Kidney (tissue), 13 donors: ENCODE measurements at regions not wholly inside any gene's neighbourhood (a gene's known extent, or its start where the extent isn't known, plus 50 kb on each side); places are given as distances from the start of the nearest gene placed in this dataset.

Experiments
- DNase-seq, 5 donors: peaks; one replicate each; pipeline ENCODE4 v3.0.0-alpha.2; 2013 to 2020
- FAIRE-seq: peaks from 2 replicates; lab custom pipeline; 2012; peaks lifted over from hg19 to GRCh38; lab: Jason Lieb, UNC
- H3K27ac ChIP-seq, 2 donors: one replicate each; pipeline ENCODE4 v1.7.0; 2013; ENCODE audit warnings: low read depth in 2 of 2, low read length in 2 of 2, inconsistent platforms in 1 of 2
- H3K27me3 ChIP-seq: one replicate; pipeline ENCODE4 v1.7.1; 2013; ENCODE audit warnings: low read length, inconsistent platforms; ENCODE audit not compliant: control insufficient read depth, insufficient read depth
- H3K36me3 ChIP-seq, 3 donors: one replicate each; pipeline versions ENCODE4 v1.7.0 to v1.7.1; 2013; ENCODE audit warnings: low read length in 3 of 3, control low read depth in 1 of 3, inconsistent platforms in 1 of 3; ENCODE audit not compliant: insufficient read depth in 3 of 3, control insufficient read depth in 2 of 3
- H3K4me1 ChIP-seq, 3 donors: one replicate each; pipeline versions ENCODE4 v1.7.0 to v1.7.1; 2013; ENCODE audit warnings: low read length in 3 of 3, inconsistent platforms in 1 of 3, low read depth in 1 of 3; ENCODE audit not compliant: control insufficient read depth in 2 of 3, insufficient read depth in 2 of 3
- H3K4me3 ChIP-seq, 3 donors: one replicate each; pipeline versions ENCODE4 v1.7.0 to v1.8.1; 2013; ENCODE audit warnings: low read length in 3 of 3, control low read depth in 1 of 3, inconsistent platforms in 1 of 3
- H3K9ac ChIP-seq, 3 donors: one replicate each; pipeline versions ENCODE4 v1.7.0 to v1.7.1; 2013; ENCODE audit warnings: low read length in 3 of 3, control low read depth in 1 of 3, inconsistent platforms in 1 of 3
- H3K9me3 ChIP-seq, 3 donors: one replicate each; pipeline versions ENCODE4 v1.7.0 to v1.7.1; 2013; ENCODE audit warnings: low read length in 3 of 3, control low read depth in 1 of 3, inconsistent platforms in 1 of 3; ENCODE audit not compliant: control insufficient read depth in 2 of 3, insufficient read depth in 1 of 3
- CTCF ChIP-seq: IDR thresholded peaks from 3 replicates; pipeline ENCODE4 v1.5.1; 2012; ENCODE audit warnings: mild to moderate bottlenecking, moderate library complexity, borderline replicate concordance; ENCODE audit not compliant: insufficient read depth; ENCODE audit errors: extremely low read depth
- intact Hi-C: fragments of 100-400 bp; cut with DNase I; formaldehyde crosslinking; loops from one replicate; pipeline ENCODE4 v1.11.1; 2022
- donor health status: control.
- donor health status: control.
- donor health status: control.
- donor health status: control.
- donor health status: control.
- donor health status: DM: yes; HTN: yes; CAD: no.
- donor health status: Normal renal cell carcinoma (clear cell type).

- Histone ChIP-seq H3K27ac (no peak overlapping the region), H3K36me3 (no peaks in the 10 kb centered on the region), H3K9me3 (no peaks in the 10 kb centered on the region), H3K4me1 (no peaks in the 10 kb centered on the region), H3K9ac (no peak overlapping the region), H3K4me3 (no peak overlapping the region), H3K27me3 (no peaks in the 10 kb centered on the region)
- no peak for TF ChIP-seq CTCF
- DNase-seq (no peak), FAIRE-seq (no peak)
- intact Hi-C loops: no loop called here
Observed at GRCh38 chr2:41662461-41662860, 385.4 kb upstream of the PKDCC start.

- FAIRE-seq (no peak), DNase-seq (no peak)
- Histone ChIP-seq H3K4me1 (no peaks in the 10 kb centered on the region), H3K4me3 (no peak overlapping the region), H3K9ac (no peak overlapping the region), H3K36me3 (no peaks in the 10 kb centered on the region), H3K27me3 (no peaks in the 10 kb centered on the region), H3K27ac (no peak overlapping the region), H3K9me3 (no peaks in the 10 kb centered on the region)
- intact Hi-C loops: no loop called here
- no peak for TF ChIP-seq CTCF
Observed at GRCh38 chr2:41663056-41663455, 384.8 kb upstream of the PKDCC start.

- no peak for FAIRE-seq
- intact Hi-C loops: no loop called here
Observed at GRCh38 chr2:41668529-41668928, 379.3 kb upstream of the PKDCC start.

More at GRCh38 chr2:41668529-41668928, 379.3 kb upstream of the PKDCC start:
- H3K27me3 ChIP-seq: no peaks in the 10 kb centered on the region
- H3K9me3 ChIP-seq: no peaks in the 10 kb centered on the region
- no peaks in the 10 kb centered on the region for H3K36me3 ChIP-seq
- no peaks in the 10 kb centered on the region for H3K4me1 ChIP-seq
- no peak overlapping the region for H3K27ac ChIP-seq
- DNase-seq: peak in 3 of 5 donors; percentile 4 to 16 (median 12)
- no peak overlapping the region for H3K9ac ChIP-seq
- no peak for TF ChIP-seq CTCF
- H3K4me3 ChIP-seq: no peak overlapping the region
